ENCODE measurements at regions not wholly inside any gene's neighbourhood (a gene's known extent, or its start where the extent isn't known, plus 50 kb on each side); places are given as distances from the start of the nearest gene placed in this dataset.

DNA sequence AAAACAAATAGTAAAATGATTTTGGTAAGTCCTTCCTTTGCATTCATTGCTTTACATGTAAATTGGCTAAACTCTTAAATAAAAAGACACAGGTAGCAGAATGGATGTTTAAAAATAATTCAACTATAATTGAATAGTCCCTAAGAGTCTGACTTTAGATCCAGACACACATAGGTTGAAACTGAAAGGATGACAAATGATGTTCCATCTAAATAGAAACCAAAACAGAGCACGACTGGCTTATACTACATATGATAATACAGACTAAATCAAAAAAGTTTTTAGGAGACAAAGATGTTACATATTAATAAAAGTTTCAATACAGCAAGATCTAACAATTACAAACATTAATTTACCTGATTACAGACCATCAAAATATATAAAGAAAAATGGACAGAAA lies 2055.1 kb upstream of the WWC1 start:
- H3K9me3 Mint-ChIP-seq: peaks cover 23% of the 10 kb centered on the region
- POLR2A ChIA-PET: no interaction called here

DNA sequence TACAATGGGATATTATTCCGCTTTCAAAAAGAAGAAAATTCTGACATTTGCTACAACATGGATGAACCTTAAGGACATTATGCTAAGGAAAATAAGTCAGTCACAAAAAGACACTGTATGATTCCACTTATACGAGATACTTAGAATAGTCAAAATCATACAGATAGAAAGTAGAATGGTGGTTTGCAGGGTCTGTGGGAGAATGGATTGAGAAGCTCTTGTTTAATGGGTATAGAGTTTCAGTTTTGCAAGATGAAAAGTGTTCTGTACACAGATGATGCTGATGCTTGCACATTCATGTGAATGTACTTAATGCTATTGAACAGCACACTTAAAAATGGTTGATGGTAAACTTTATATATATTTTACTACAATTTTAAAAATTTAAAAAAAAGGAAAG lies 2050.7 kb upstream of the WWC1 start:
- Mint-ChIP-seq H3K4me1 (no peaks in the 10 kb centered on the region), H3K4me3 (no peak overlapping the region), H3K9me3 (peaks cover 13% of the 10 kb centered on the region), H3K36me3 (peaks cover 6% of the 10 kb centered on the region), H3K27me3 (ENCODE audit: low read depth) (no peaks in the 10 kb centered on the region; the same call in 1 of the 2 replicates), H3K27ac (no peak overlapping the region)
- DNase-seq (ENCODE audit: low spot score) (no peak), ATAC-seq (no peak)
- ChIA-PET CTCF (no interaction called here), POLR2A (no interaction called here)
- TF ChIP-seq TEAD1 (CRISPR knock-in tag; IDR thresholded peaks at IDR 0.05) (no peak), GTF2I (CRISPR knock-in tag; conservative IDR thresholded peaks at IDR 0.05) (no peak), NFE2L1 (CRISPR knock-in tag; IDR thresholded peaks at IDR 0.05) (no peak), ZNF219 (CRISPR knock-in tag; IDR thresholded peaks at IDR 0.05; ENCODE audit: borderline replicate concordance) (no peak), GRHL2 (CRISPR knock-in tag; IDR thresholded peaks at IDR 0.05; ENCODE audit: insufficient replicate concordance, severe bottlenecking) (no peak), IRF2 (CRISPR knock-in tag; IDR thresholded peaks at IDR 0.05; ENCODE audit: borderline replicate concordance, low read depth) (no peak), NFATC4 (CRISPR knock-in tag; IDR thresholded peaks at IDR 0.05) (no peak), OVOL2 (CRISPR knock-in tag; IDR thresholded peaks at IDR 0.05; ENCODE audit: borderline replicate concordance) (no peak), NFYB (CRISPR knock-in tag; conservative IDR thresholded peaks at IDR 0.05; ENCODE audit: low read depth) (no peak), SMAD4 (CRISPR knock-in tag; IDR thresholded peaks at IDR 0.05) (no peak), CBFB (CRISPR knock-in tag; IDR thresholded peaks at IDR 0.05; ENCODE audit: low read depth) (no peak)
- TF ChIP-seq, protein P1, sequence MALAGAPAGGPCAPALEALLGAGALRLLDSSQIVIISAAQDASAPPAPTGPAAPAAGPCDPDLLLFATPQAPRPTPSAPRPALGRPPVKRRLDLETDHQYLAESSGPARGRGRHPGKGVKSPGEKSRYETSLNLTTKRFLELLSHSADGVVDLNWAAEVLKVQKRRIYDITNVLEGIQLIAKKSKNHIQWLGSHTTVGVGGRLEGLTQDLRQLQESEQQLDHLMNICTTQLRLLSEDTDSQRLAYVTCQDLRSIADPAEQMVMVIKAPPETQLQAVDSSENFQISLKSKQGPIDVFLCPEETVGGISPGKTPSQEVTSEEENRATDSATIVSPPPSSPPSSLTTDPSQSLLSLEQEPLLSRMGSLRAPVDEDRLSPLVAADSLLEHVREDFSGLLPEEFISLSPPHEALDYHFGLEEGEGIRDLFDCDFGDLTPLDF (CRISPR knock-in tag; IDR thresholded peaks at IDR 0.05): no peak
- TF ChIP-seq, protein P2, sequence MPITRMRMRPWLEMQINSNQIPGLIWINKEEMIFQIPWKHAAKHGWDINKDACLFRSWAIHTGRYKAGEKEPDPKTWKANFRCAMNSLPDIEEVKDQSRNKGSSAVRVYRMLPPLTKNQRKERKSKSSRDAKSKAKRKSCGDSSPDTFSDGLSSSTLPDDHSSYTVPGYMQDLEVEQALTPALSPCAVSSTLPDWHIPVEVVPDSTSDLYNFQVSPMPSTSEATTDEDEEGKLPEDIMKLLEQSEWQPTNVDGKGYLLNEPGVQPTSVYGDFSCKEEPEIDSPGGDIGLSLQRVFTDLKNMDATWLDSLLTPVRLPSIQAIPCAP (CRISPR knock-in tag; IDR thresholded peaks at IDR 0.05): no peak
- TF ChIP-seq, protein P3, sequence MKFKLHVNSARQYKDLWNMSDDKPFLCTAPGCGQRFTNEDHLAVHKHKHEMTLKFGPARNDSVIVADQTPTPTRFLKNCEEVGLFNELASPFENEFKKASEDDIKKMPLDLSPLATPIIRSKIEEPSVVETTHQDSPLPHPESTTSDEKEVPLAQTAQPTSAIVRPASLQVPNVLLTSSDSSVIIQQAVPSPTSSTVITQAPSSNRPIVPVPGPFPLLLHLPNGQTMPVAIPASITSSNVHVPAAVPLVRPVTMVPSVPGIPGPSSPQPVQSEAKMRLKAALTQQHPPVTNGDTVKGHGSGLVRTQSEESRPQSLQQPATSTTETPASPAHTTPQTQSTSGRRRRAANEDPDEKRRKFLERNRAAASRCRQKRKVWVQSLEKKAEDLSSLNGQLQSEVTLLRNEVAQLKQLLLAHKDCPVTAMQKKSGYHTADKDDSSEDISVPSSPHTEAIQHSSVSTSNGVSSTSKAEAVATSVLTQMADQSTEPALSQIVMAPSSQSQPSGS (CRISPR knock-in tag; IDR thresholded peaks at IDR 0.05; ENCODE audit: borderline replicate concordance, low read depth): no peak
- TF ChIP-seq, protein P4, sequence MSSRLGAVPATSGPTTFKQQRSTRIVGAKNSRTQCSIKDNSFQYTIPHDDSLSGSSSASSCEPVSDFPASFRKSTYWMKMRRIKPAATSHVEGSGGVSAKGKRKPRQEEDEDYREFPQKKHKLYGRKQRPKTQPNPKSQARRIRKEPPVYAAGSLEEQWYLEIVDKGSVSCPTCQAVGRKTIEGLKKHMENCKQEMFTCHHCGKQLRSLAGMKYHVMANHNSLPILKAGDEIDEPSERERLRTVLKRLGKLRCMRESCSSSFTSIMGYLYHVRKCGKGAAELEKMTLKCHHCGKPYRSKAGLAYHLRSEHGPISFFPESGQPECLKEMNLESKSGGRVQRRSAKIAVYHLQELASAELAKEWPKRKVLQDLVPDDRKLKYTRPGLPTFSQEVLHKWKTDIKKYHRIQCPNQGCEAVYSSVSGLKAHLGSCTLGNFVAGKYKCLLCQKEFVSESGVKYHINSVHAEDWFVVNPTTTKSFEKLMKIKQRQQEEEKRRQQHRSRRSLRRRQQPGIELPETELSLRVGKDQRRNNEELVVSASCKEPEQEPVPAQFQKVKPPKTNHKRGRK (CRISPR knock-in tag; IDR thresholded peaks at IDR 0.05; ENCODE audit: borderline replicate concordance): no peak

More for the DNA sequence above, 2055.1 kb upstream of the WWC1 start:
- CTCF ChIA-PET: interaction anchor here (0.6 kb wide), 1 partner anchor 316 kb away, joined by 4 read pairs; no protein-coding TSS in a partner anchor
- no peaks in the 10 kb centered on the region; the same call in 1 of the 2 replicates for H3K27me3 Mint-ChIP-seq (ENCODE audit: low read depth)
- DNase-seq (ENCODE audit: low spot score) (no peak), ATAC-seq (no peak)
- no peaks in the 10 kb centered on the region for H3K4me1 Mint-ChIP-seq
- H3K27ac Mint-ChIP-seq: no peak overlapping the region
- TF ChIP-seq SOX15 (CRISPR knock-in tag; IDR thresholded peaks at IDR 0.05) (no peak), TP53 (CRISPR knock-in tag; IDR thresholded peaks at IDR 0.05) (no peak), GRHL2 (CRISPR knock-in tag; IDR thresholded peaks at IDR 0.05; ENCODE audit: insufficient replicate concordance, severe bottlenecking) (no peak), FOXJ3 (CRISPR knock-in tag; IDR thresholded peaks at IDR 0.05; ENCODE audit: borderline replicate concordance) (no peak), MXD4 (CRISPR knock-in tag; IDR thresholded peaks at IDR 0.05; ENCODE audit: borderline replicate concordance) (no peak), NFYB (CRISPR knock-in tag; conservative IDR thresholded peaks at IDR 0.05; ENCODE audit: low read depth) (no peak), NR1H2 (CRISPR knock-in tag; IDR thresholded peaks at IDR 0.05) (no peak), ZNF396 (CRISPR knock-in tag; IDR thresholded peaks at IDR 0.05; ENCODE audit: borderline replicate concordance) (no peak), SMAD4 (CRISPR knock-in tag; IDR thresholded peaks at IDR 0.05) (no peak), CREM (CRISPR knock-in tag; IDR thresholded peaks at IDR 0.05) (no peak), MYBL2 (CRISPR knock-in tag; IDR thresholded peaks at IDR 0.05) (no peak), TCF7 (CRISPR knock-in tag; IDR thresholded peaks at IDR 0.05; ENCODE audit: low read depth) (no peak), ZNF416 (CRISPR knock-in tag; IDR thresholded peaks at IDR 0.05) (no peak), IRF2 (CRISPR knock-in tag; IDR thresholded peaks at IDR 0.05; ENCODE audit: borderline replicate concordance, low read depth) (no peak), JAZF1 (CRISPR knock-in tag; IDR thresholded peaks at IDR 0.05) (no peak), GTF2I (CRISPR knock-in tag; conservative IDR thresholded peaks at IDR 0.05) (no peak)
- TF ChIP-seq, protein P5, sequence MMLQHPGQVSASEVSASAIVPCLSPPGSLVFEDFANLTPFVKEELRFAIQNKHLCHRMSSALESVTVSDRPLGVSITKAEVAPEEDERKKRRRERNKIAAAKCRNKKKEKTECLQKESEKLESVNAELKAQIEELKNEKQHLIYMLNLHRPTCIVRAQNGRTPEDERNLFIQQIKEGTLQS (CRISPR knock-in tag; conservative IDR thresholded peaks at IDR 0.05): no peak
- TF ChIP-seq, protein P6, sequence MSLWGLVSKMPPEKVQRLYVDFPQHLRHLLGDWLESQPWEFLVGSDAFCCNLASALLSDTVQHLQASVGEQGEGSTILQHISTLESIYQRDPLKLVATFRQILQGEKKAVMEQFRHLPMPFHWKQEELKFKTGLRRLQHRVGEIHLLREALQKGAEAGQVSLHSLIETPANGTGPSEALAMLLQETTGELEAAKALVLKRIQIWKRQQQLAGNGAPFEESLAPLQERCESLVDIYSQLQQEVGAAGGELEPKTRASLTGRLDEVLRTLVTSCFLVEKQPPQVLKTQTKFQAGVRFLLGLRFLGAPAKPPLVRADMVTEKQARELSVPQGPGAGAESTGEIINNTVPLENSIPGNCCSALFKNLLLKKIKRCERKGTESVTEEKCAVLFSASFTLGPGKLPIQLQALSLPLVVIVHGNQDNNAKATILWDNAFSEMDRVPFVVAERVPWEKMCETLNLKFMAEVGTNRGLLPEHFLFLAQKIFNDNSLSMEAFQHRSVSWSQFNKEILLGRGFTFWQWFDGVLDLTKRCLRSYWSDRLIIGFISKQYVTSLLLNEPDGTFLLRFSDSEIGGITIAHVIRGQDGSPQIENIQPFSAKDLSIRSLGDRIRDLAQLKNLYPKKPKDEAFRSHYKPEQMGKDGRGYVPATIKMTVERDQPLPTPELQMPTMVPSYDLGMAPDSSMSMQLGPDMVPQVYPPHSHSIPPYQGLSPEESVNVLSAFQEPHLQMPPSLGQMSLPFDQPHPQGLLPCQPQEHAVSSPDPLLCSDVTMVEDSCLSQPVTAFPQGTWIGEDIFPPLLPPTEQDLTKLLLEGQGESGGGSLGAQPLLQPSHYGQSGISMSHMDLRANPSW (CRISPR knock-in tag; conservative IDR thresholded peaks at IDR 0.05; ENCODE audit: low read depth): no peak
- TF ChIP-seq, protein P7, sequence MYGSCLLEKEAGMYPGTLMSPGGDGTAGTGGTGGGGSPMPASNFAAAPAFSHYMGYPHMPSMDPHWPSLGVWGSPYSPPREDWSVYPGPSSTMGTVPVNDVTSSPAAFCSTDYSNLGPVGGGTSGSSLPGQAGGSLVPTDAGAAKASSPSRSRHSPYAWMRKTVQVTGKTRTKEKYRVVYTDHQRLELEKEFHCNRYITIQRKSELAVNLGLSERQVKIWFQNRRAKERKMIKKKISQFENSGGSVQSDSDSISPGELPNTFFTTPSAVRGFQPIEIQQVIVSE (CRISPR knock-in tag; IDR thresholded peaks at IDR 0.05; ENCODE audit: borderline replicate concordance): no peak
- TF ChIP-seq, protein P1 (CRISPR knock-in tag; IDR thresholded peaks at IDR 0.05): no peak
- H3K36me3 Mint-ChIP-seq: peaks cover 8% of the 10 kb centered on the region
- H3K4me3 Mint-ChIP-seq: no peak overlapping the region
